ENCODE measurements at regions not wholly inside any gene's neighbourhood (a gene's known extent, or its start where the extent isn't known, plus 50 kb on each side); places are given as distances from the start of the nearest gene placed in this dataset.
"Not testable (repeated sequence)": the region's sequence is repeated elsewhere in the genome, so short reads cannot be mapped to it uniquely, and the experiment has no call there.

- DNase-seq (ENCODE audit: low read depth in 6 of 9, low spot score in 9 of 9): no peak
- Histone ChIP-seq H3K4me3 (ENCODE audit: low read length in 2 of 2) (no peak overlapping the region), H3K27ac (ENCODE audit: low read depth in 1 of 2, low read length in 1 of 2) (no peak overlapping the region), H3K9me3 (ENCODE audit: control insufficient read depth in 2 of 2, insufficient read depth in 1 of 2, low read length in 1 of 2) (no peaks in the 10 kb centered on the region), H3K27me3 (ENCODE audit: control insufficient read depth in 2 of 2, insufficient read depth in 1 of 2, low read length in 1 of 2) (no peaks in the 10 kb centered on the region), H3K36me3 (ENCODE audit: control insufficient read depth in 2 of 2, insufficient read depth in 2 of 2, low read length in 1 of 2) (no peaks in the 10 kb centered on the region), H3K4me1 (ENCODE audit: control insufficient read depth in 2 of 2, insufficient read depth in 2 of 2, low read length in 2 of 2) (no peaks in the 10 kb centered on the region)
- 85% methylated on average over 6 of the region's 6 CpGs for WGBS
Observed at GRCh38 chr7:19919261-19920095, 146.1 kb upstream of the TMEM196 start.

GRCh38 chr7:19916046-19916445 is 142.6 kb upstream of the TMEM196 start:
- no peaks in the 10 kb centered on the region for H3K27me3 ChIP-seq (ENCODE audit: control insufficient read depth in 2 of 2, insufficient read depth in 1 of 2, low read length in 1 of 2)
- WGBS: 96% methylated on average over 1 of the region's 1 CpG

GRCh38 chr7:19915596-19915995 is 142.2 kb upstream of the TMEM196 start:
- no peak for DNase-seq (ENCODE audit: low read depth in 6 of 9, low spot score in 9 of 9)
- no peaks in the 10 kb centered on the region for H3K27me3 ChIP-seq (ENCODE audit: control insufficient read depth in 2 of 2, insufficient read depth in 1 of 2, low read length in 1 of 2)

More at GRCh38 chr7:19916046-19916445, 142.6 kb upstream of the TMEM196 start:
- Histone ChIP-seq H3K9me3 (ENCODE audit: control insufficient read depth in 2 of 2, insufficient read depth in 1 of 2, low read length in 1 of 2) (no peaks in the 10 kb centered on the region), H3K4me1 (ENCODE audit: control insufficient read depth in 2 of 2, insufficient read depth in 2 of 2, low read length in 2 of 2) (no peaks in the 10 kb centered on the region), H3K27ac (ENCODE audit: low read depth in 1 of 2, low read length in 1 of 2) (no peak overlapping the region), H3K36me3 (ENCODE audit: control insufficient read depth in 2 of 2, insufficient read depth in 2 of 2, low read length in 1 of 2) (no peaks in the 10 kb centered on the region), H3K4me3 (ENCODE audit: low read length in 2 of 2) (no peak overlapping the region)
- DNase-seq (ENCODE audit: low read depth in 6 of 9, low spot score in 9 of 9): no peak

DNA sequence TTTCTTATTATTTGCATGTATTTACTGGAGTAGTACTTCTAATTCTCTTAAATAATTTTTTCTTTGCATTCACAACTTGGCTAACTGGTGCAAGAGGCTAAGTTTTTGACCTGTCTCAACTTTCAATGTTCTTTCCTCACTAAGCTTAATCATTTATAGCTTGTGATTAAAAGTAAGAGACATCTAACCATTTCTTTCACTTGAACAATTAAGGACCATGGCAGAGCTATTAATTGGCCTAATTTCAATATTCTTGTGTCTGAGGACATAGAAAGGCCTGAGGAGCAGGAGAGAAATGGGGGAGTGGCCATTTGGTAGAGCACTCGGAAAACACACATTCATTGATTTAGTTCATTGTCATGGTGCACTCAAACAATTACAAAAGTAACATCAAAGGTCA is 141.4 kb upstream of the TMEM196 start:
- Histone ChIP-seq H3K27ac (ENCODE audit: low read depth in 1 of 2, low read length in 1 of 2) (no peak overlapping the region), H3K4me3 (ENCODE audit: low read length in 2 of 2) (no peak overlapping the region), H3K27me3 (ENCODE audit: control insufficient read depth in 2 of 2, insufficient read depth in 1 of 2, low read length in 1 of 2) (no peaks in the 10 kb centered on the region), H3K4me1 (ENCODE audit: control insufficient read depth in 2 of 2, insufficient read depth in 2 of 2, low read length in 2 of 2) (no peaks in the 10 kb centered on the region), H3K9me3 (ENCODE audit: control insufficient read depth in 2 of 2, insufficient read depth in 1 of 2, low read length in 1 of 2) (no peaks in the 10 kb centered on the region), H3K36me3 (ENCODE audit: control insufficient read depth in 2 of 2, insufficient read depth in 2 of 2, low read length in 1 of 2) (no peaks in the 10 kb centered on the region)
- WGBS: 100% methylated on average over 1 of the region's 1 CpG
- no peak for DNase-seq (ENCODE audit: low read depth in 6 of 9, low spot score in 9 of 9)

More at GRCh38 chr7:19915596-19915995, 142.2 kb upstream of the TMEM196 start:
- no peak overlapping the region for H3K27ac ChIP-seq (ENCODE audit: low read depth in 1 of 2, low read length in 1 of 2)
- H3K36me3 ChIP-seq (ENCODE audit: control insufficient read depth in 2 of 2, insufficient read depth in 2 of 2, low read length in 1 of 2): no peaks in the 10 kb centered on the region
- no peaks in the 10 kb centered on the region for H3K4me1 ChIP-seq (ENCODE audit: control insufficient read depth in 2 of 2, insufficient read depth in 2 of 2, low read length in 2 of 2)
- no peaks in the 10 kb centered on the region for H3K9me3 ChIP-seq (ENCODE audit: control insufficient read depth in 2 of 2, insufficient read depth in 1 of 2, low read length in 1 of 2)
- H3K4me3 ChIP-seq (ENCODE audit: low read length in 2 of 2): no peak overlapping the region

DNA sequence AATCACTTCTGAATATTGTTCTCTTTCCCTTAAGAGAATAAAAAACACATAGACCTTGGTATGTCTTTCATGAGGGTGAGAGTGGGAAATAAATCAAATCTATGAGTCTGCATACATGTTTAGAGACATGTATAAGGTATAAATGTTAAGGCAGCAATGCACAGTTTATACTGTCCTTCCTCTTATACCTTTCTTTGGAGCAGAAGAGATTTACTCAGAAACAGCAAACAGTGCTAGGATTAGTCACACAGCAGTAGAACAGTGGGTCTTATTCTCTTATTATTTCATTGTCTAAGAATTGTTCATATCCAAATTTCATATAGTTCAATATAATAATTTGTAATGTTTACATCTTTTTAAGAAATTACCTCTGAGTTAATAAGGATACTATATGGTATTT is 126.7 kb upstream of the TMEM196 start:
- no peak for DNase-seq (ENCODE audit: low read depth in 6 of 9, low spot score in 9 of 9)
- Histone ChIP-seq H3K27ac (ENCODE audit: low read depth in 1 of 2, low read length in 1 of 2) (no peak overlapping the region), H3K36me3 (ENCODE audit: control insufficient read depth in 2 of 2, insufficient read depth in 2 of 2, low read length in 1 of 2) (no peaks in the 10 kb centered on the region), H3K4me3 (ENCODE audit: low read length in 2 of 2) (no peak overlapping the region), H3K4me1 (ENCODE audit: control insufficient read depth in 2 of 2, insufficient read depth in 2 of 2, low read length in 2 of 2) (no peaks in the 10 kb centered on the region), H3K27me3 (ENCODE audit: control insufficient read depth in 2 of 2, insufficient read depth in 1 of 2, low read length in 1 of 2) (no peaks in the 10 kb centered on the region), H3K9me3 (ENCODE audit: control insufficient read depth in 2 of 2, insufficient read depth in 1 of 2, low read length in 1 of 2) (peaks cover 0 to 2% of the 10 kb centered on the region in 2 donors)

- no peaks in the 10 kb centered on the region for H3K36me3 ChIP-seq (ENCODE audit: control insufficient read depth in 2 of 2, insufficient read depth in 2 of 2, low read length in 1 of 2)
- 93% methylated on average over 3 of the region's 3 CpGs for WGBS
- no peak for DNase-seq (ENCODE audit: low read depth in 6 of 9, low spot score in 9 of 9)
- H3K4me1 ChIP-seq (ENCODE audit: control insufficient read depth in 2 of 2, insufficient read depth in 2 of 2, low read length in 2 of 2): no peaks in the 10 kb centered on the region
- H3K4me3 ChIP-seq (ENCODE audit: low read length in 2 of 2): no peak overlapping the region
- peaks cover 0 to 4% of the 10 kb centered on the region in 2 donors for H3K9me3 ChIP-seq (ENCODE audit: control insufficient read depth in 2 of 2, insufficient read depth in 1 of 2, low read length in 1 of 2)
- H3K27ac ChIP-seq (ENCODE audit: low read depth in 1 of 2, low read length in 1 of 2): no peak overlapping the region
- H3K27me3 ChIP-seq (ENCODE audit: control insufficient read depth in 2 of 2, insufficient read depth in 1 of 2, low read length in 1 of 2): no peaks in the 10 kb centered on the region
Observed at GRCh38 chr7:19899529-19899928, 126.1 kb upstream of the TMEM196 start.

GRCh38 chr7:19882893-19883292 is 109.5 kb upstream of the TMEM196 start:
- not testable (repeated sequence) for H3K27ac ChIP-seq (ENCODE audit: low read depth in 1 of 2, low read length in 1 of 2); DNase-seq (ENCODE audit: low read depth in 6 of 9, low spot score in 9 of 9)
- WGBS: 97% methylated on average over 11 of the region's 11 CpGs

DNA sequence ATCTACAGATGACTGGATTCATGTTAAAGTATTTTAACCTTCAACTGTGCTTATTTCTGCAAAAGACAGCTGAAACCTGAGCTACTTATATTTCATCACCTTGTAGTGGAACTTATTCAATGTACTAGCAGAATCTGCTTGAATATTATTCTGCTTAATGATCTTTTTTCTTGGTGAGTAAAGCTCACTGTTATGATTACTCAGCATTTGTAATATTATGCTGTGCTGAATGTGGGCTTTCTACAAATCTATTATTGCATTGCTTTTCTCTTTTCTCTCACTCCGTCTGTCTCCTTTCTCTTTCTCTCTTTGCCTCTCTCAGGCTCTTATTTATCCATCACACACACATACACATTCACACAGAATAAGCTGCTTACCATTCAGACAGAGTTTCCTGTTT is 98.7 kb upstream of the TMEM196 start:
- Histone ChIP-seq H3K27ac (ENCODE audit: low read depth in 1 of 2, low read length in 1 of 2) (no peak overlapping the region), H3K9me3 (ENCODE audit: control insufficient read depth in 2 of 2, insufficient read depth in 1 of 2, low read length in 1 of 2) (no peaks in the 10 kb centered on the region), H3K27me3 (ENCODE audit: control insufficient read depth in 2 of 2, insufficient read depth in 1 of 2, low read length in 1 of 2) (no peaks in the 10 kb centered on the region), H3K36me3 (ENCODE audit: control insufficient read depth in 2 of 2, insufficient read depth in 2 of 2, low read length in 1 of 2) (no peaks in the 10 kb centered on the region), H3K4me1 (ENCODE audit: control insufficient read depth in 2 of 2, insufficient read depth in 2 of 2, low read length in 2 of 2) (no peaks in the 10 kb centered on the region), H3K4me3 (ENCODE audit: low read length in 2 of 2) (no peak overlapping the region)
- 91% methylated on average over 1 of the region's 1 CpG for WGBS
- no peak for DNase-seq (ENCODE audit: low read depth in 6 of 9, low spot score in 9 of 9)

More at GRCh38 chr7:19882893-19883292, 109.5 kb upstream of the TMEM196 start:
- H3K36me3 ChIP-seq (ENCODE audit: control insufficient read depth in 2 of 2, insufficient read depth in 2 of 2, low read length in 1 of 2); H3K9me3 ChIP-seq (ENCODE audit: control insufficient read depth in 2 of 2, insufficient read depth in 1 of 2, low read length in 1 of 2); H3K4me1 ChIP-seq (ENCODE audit: control insufficient read depth in 2 of 2, insufficient read depth in 2 of 2, low read length in 2 of 2); H3K4me3 ChIP-seq (ENCODE audit: low read length in 2 of 2); H3K27me3 ChIP-seq (ENCODE audit: control insufficient read depth in 2 of 2, insufficient read depth in 1 of 2, low read length in 1 of 2): not testable (repeated sequence)

- no peak for DNase-seq (ENCODE audit: low read depth in 6 of 9, low spot score in 9 of 9)
- 95% methylated on average over 2 of the region's 2 CpGs for WGBS
- no peaks in the 10 kb centered on the region for H3K9me3 ChIP-seq (ENCODE audit: control insufficient read depth in 2 of 2, insufficient read depth in 1 of 2, low read length in 1 of 2)
- H3K36me3 ChIP-seq (ENCODE audit: control insufficient read depth in 2 of 2, insufficient read depth in 2 of 2, low read length in 1 of 2): no peaks in the 10 kb centered on the region
- no peak overlapping the region for H3K4me3 ChIP-seq (ENCODE audit: low read length in 2 of 2)
- H3K4me1 ChIP-seq (ENCODE audit: control insufficient read depth in 2 of 2, insufficient read depth in 2 of 2, low read length in 2 of 2): no peaks in the 10 kb centered on the region
- no peaks in the 10 kb centered on the region for H3K27me3 ChIP-seq (ENCODE audit: control insufficient read depth in 2 of 2, insufficient read depth in 1 of 2, low read length in 1 of 2)
- H3K27ac ChIP-seq (ENCODE audit: low read depth in 1 of 2, low read length in 1 of 2): no peak overlapping the region
Observed at GRCh38 chr7:19871102-19871501, 97.7 kb upstream of the TMEM196 start.
